GM19025 (cell line): ENCODE measurements at regions not wholly inside any gene's neighbourhood (a gene's known extent, or its start where the extent isn't known, plus 50 kb on each side); places are given as distances from the start of the nearest gene placed in this dataset.
"Not testable (repeated sequence)": the region's sequence is repeated elsewhere in the genome, so short reads cannot be mapped to it uniquely, and the experiment has no call there.

ENCODE experiments used
- ATAC-seq: cut with Tn5 transposase; IDR thresholded peaks from one replicate; pipeline ENCODE4 v1.9.1; 2021; ENCODE audit warnings: mild to moderate bottlenecking, low read depth, moderate library complexity; ENCODE audit not compliant: unreplicated experiment

- no peak for ATAC-seq
Measured at GRCh38 chr12:28767836-28768348, 381.2 kb upstream of the FAR2 start.

GRCh38 chr12:28770322-28770721 is 378.8 kb upstream of the FAR2 start:
- ATAC-seq = no peak

GRCh38 chr12:28771968-28772367 is 377.1 kb upstream of the FAR2 start:
- ATAC-seq = no peak

GRCh38 chr12:28775556-28775955 is 373.5 kb upstream of the FAR2 start:
- no peak for ATAC-seq

GRCh38 chr12:28776220-28776619 is 372.9 kb upstream of the FAR2 start:
- ATAC-seq = no peak

- no peak for ATAC-seq
Measured at GRCh38 chr12:28776913-28777422, 372.1 kb upstream of the FAR2 start.

- no peak for ATAC-seq
Measured at GRCh38 chr12:28777603-28778365, 371.3 kb upstream of the FAR2 start.

GRCh38 chr12:28780096-28780495 is 369.0 kb upstream of the FAR2 start:
- no peak for ATAC-seq

- no peak for ATAC-seq
Measured at GRCh38 chr12:28780960-28781359, 368.1 kb upstream of the FAR2 start.

- ATAC-seq = no peak
Measured at GRCh38 chr12:28781671-28782652, 367.1 kb upstream of the FAR2 start.

- ATAC-seq = no peak
Measured at GRCh38 chr12:28782812-28783211, 366.3 kb upstream of the FAR2 start.

GRCh38 chr12:28787151-28787550 is 361.9 kb upstream of the FAR2 start:
- ATAC-seq = no peak

- ATAC-seq = not testable (repeated sequence)
Measured at GRCh38 chr12:28788256-28788655, 360.8 kb upstream of the FAR2 start.

GRCh38 chr12:28793581-28794151 is 355.4 kb upstream of the FAR2 start:
- ATAC-seq = no peak

- ATAC-seq = no peak
Measured at GRCh38 chr12:28794211-28794610, 354.9 kb upstream of the FAR2 start.

GRCh38 chr12:28794786-28795185 is 354.3 kb upstream of the FAR2 start:
- ATAC-seq = no peak

GRCh38 chr12:28795311-28795710 is 353.8 kb upstream of the FAR2 start:
- no peak for ATAC-seq

- ATAC-seq = no peak
Measured at GRCh38 chr12:28799348-28799747, 349.7 kb upstream of the FAR2 start.

GRCh38 chr12:28800129-28800528 is 348.9 kb upstream of the FAR2 start:
- ATAC-seq = no peak

GRCh38 chr12:28802706-28803438 is 346.2 kb upstream of the FAR2 start:
- ATAC-seq = no peak
